Parathyroid adenoma (tissue), 2 donors: ENCODE measurements at regions not wholly inside any gene's neighbourhood (a gene's known extent, or its start where the extent isn't known, plus 50 kb on each side); places are given as distances from the start of the nearest gene placed in this dataset.

ENCODE experiments used
- H2AFZ ChIP-seq: fragments of 300-600 bp; sonication (generic); one replicate; pipeline ENCODE4 v1.7.0; 2017; ENCODE audit warnings: antibody characterized with exemption, mild to moderate bottlenecking
- H3K27ac ChIP-seq: fragments of 300-600 bp; sonication (generic); one replicate; pipeline ENCODE4 v1.7.0; 2017
- H3K27me3 ChIP-seq: fragments of 300-600 bp; sonication (generic); one replicate; pipeline ENCODE4 v1.7.0; 2017; ENCODE audit warnings: low read length; ENCODE audit not compliant: control insufficient read depth, insufficient read depth
- H3K36me3 ChIP-seq: fragments of 300-600 bp; sonication (generic); one replicate; pipeline ENCODE4 v1.7.0; 2017; ENCODE audit warnings: low read length; ENCODE audit not compliant: control insufficient read depth, insufficient read depth
- H3K4me1 ChIP-seq: fragments of 300-600 bp; sonication (generic); one replicate; pipeline ENCODE4 v1.7.0; 2017; ENCODE audit warnings: control low read depth
- H3K4me2 ChIP-seq: fragments of 300-600 bp; sonication (generic); one replicate; pipeline ENCODE4 v1.7.0; 2017; ENCODE audit warnings: low read length
- H3K4me3 ChIP-seq: fragments of 300-600 bp; sonication (generic); one replicate; pipeline ENCODE4 v1.7.0; 2017; ENCODE audit warnings: low read depth, low read length
- H3K79me2 ChIP-seq: fragments of 300-600 bp; sonication (generic); one replicate; pipeline ENCODE4 v1.7.0; 2017; ENCODE audit warnings: control low read depth
- H3K9ac ChIP-seq: fragments of 300-600 bp; sonication (generic); one replicate; pipeline ENCODE4 v1.7.0; 2017; ENCODE audit warnings: mild to moderate bottlenecking
- H3K9me3 ChIP-seq: fragments of 300-600 bp; sonication (generic); one replicate; pipeline ENCODE4 v1.7.0; 2017; ENCODE audit warnings: low read length; ENCODE audit not compliant: control insufficient read depth
- TF ChIP-seq, protein P1 (sequence below): fragments of 300-600 bp; sonication (generic); IDR thresholded peaks from one replicate; pipeline ENCODE4 v1.7.0; 2017; ENCODE audit warnings: antibody characterized with exemption, mild to moderate bottlenecking
- donor health status: primary hyperparathyroidism.

- Histone ChIP-seq H3K4me1 (no peaks in the 10 kb centered on the region), H3K27ac (no peak overlapping the region), H3K9ac (no peak overlapping the region), H3K4me3 (no peak overlapping the region), H3K79me2 (no peaks in the 10 kb centered on the region), H2AFZ (no peak overlapping the region), H3K9me3 (no peaks in the 10 kb centered on the region), H3K36me3 (no peaks in the 10 kb centered on the region), H3K4me2 (no peak overlapping the region), H3K27me3 (no peaks in the 10 kb centered on the region)
- TF ChIP-seq, protein P1, sequence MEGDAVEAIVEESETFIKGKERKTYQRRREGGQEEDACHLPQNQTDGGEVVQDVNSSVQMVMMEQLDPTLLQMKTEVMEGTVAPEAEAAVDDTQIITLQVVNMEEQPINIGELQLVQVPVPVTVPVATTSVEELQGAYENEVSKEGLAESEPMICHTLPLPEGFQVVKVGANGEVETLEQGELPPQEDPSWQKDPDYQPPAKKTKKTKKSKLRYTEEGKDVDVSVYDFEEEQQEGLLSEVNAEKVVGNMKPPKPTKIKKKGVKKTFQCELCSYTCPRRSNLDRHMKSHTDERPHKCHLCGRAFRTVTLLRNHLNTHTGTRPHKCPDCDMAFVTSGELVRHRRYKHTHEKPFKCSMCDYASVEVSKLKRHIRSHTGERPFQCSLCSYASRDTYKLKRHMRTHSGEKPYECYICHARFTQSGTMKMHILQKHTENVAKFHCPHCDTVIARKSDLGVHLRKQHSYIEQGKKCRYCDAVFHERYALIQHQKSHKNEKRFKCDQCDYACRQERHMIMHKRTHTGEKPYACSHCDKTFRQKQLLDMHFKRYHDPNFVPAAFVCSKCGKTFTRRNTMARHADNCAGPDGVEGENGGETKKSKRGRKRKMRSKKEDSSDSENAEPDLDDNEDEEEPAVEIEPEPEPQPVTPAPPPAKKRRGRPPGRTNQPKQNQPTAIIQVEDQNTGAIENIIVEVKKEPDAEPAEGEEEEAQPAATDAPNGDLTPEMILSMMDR: no peak
Observed at GRCh38 chr16:61165797-61166196, 870.4 kb downstream of the CDH8 start.

DNA sequence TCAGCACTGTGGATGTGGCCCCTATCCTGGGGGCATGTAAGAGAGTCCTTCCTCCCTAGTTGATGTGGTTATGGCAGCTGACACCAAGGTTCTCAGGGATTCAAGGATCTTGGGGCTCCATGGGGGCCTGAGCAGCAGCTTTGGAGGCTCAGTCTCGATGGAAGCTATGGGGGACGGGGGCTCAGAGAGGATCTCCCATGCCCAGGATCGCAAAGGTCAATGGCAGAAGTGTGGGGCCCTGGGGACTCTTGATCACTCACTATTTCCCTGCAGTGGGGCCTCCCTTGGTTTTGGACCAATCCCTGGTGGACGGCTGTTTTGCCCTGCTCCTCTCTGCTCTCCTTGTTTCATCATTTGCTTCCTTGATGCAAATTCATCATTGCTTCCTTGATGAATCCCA is 885.9 kb downstream of the CDH8 start:
- Histone ChIP-seq H3K79me2 (no peaks in the 10 kb centered on the region), H3K27me3 (no peaks in the 10 kb centered on the region), H3K9me3 (no peaks in the 10 kb centered on the region), H3K4me1 (no peaks in the 10 kb centered on the region), H3K36me3 (no peaks in the 10 kb centered on the region), H3K9ac (no peak overlapping the region), H3K27ac (no peak overlapping the region), H3K4me2 (no peak overlapping the region), H3K4me3 (no peak overlapping the region), H2AFZ (no peak overlapping the region)
- TF ChIP-seq, protein P1: no peak

DNA sequence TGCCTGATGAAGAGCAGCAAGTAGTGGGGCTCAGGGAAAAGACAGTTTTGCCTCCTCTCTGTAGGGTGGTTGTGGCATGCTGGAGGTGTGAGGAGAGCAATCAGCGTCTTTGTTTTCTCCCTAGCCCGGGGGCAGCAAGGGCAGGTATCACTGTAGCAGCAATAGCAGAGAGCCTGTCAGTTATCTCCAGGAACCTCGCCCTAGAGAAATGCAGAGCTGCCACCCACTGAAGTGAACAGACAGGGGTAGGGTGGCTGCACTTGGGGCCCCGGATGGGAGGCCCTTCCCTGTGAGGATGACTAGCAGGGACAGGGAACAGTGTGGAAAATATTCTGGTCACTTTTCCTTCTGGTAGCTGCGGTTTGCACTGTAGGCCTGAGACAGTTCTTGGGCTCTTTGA is 886.5 kb downstream of the CDH8 start:
- Histone ChIP-seq H3K36me3 (no peaks in the 10 kb centered on the region), H3K9ac (no peak overlapping the region), H3K4me2 (no peak overlapping the region), H3K9me3 (no peaks in the 10 kb centered on the region), H3K27ac (no peak overlapping the region), H3K27me3 (no peaks in the 10 kb centered on the region), H3K79me2 (no peaks in the 10 kb centered on the region), H3K4me1 (no peaks in the 10 kb centered on the region), H2AFZ (no peak overlapping the region), H3K4me3 (no peak overlapping the region)
- TF ChIP-seq, protein P1: no peak

DNA sequence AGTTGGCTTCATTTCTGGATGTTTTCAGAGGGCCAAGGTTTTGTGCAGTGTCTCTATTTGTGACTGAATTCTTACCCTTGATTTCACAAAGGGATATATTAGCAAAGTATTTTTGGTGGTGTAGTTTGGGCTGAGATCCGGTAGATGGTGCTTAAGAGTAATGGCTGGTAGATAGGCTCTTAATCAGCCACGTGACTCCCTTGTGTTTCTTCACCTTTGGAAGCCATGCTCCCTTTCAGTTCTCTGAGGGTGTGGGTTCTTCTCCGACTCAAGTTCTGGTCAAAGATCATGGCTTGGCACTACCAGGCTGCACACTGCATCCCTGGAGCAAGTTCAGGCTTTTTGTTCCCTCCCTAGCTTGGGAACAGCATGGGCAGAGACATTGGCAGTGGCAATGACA is 887.3 kb downstream of the CDH8 start:
- Histone ChIP-seq H3K4me1 (no peaks in the 10 kb centered on the region), H3K9me3 (no peaks in the 10 kb centered on the region), H3K9ac (no peak overlapping the region), H3K36me3 (no peaks in the 10 kb centered on the region), H2AFZ (no peak overlapping the region), H3K79me2 (no peaks in the 10 kb centered on the region), H3K4me2 (no peak overlapping the region), H3K27me3 (no peaks in the 10 kb centered on the region), H3K27ac (no peak overlapping the region), H3K4me3 (no peak overlapping the region)
- TF ChIP-seq, protein P1: no peak

- Histone ChIP-seq H2AFZ (no peak overlapping the region), H3K4me2 (no peak overlapping the region), H3K4me3 (no peak overlapping the region), H3K27me3 (no peaks in the 10 kb centered on the region), H3K36me3 (no peaks in the 10 kb centered on the region), H3K4me1 (no peaks in the 10 kb centered on the region), H3K9ac (no peak overlapping the region), H3K27ac (no peak overlapping the region), H3K79me2 (no peaks in the 10 kb centered on the region), H3K9me3 (no peaks in the 10 kb centered on the region)
- TF ChIP-seq, protein P1: no peak
Observed at GRCh38 chr16:61146429-61146828, 889.8 kb downstream of the CDH8 start.
